Stimulated activated CD4-positive, alpha-beta T cell treated with anti-CD3 and anti-CD28 coated beads, TNF-alpha, amount 100 ng/mL, for 1 hour (primary cell): ENCODE measurements at regions not wholly inside any gene's neighbourhood (a gene's known extent, or its start where the extent isn't known, plus 50 kb on each side); places are given as distances from the start of the nearest gene placed in this dataset.
"Not testable (repeated sequence)": the region's sequence is repeated elsewhere in the genome, so short reads cannot be mapped to it uniquely, and the experiment has no call there.

Experiments used
- DNase-seq, 3 donors: peaks; one replicate each; pipeline ENCODE4 v3.0.0-alpha.2; 2020; ENCODE audit warnings: low read depth in 3 of 3, low spot score in 1 of 3

GRCh38 chr21:35478161-35479064 lies 429.3 kb upstream of the RUNX1 start:
- DNase-seq = no peak

GRCh38 chr21:35477622-35478021 lies 428.5 kb upstream of the RUNX1 start:
- DNase-seq = no peak

- no peak for DNase-seq
These were observed 427.7 kb upstream of the RUNX1 start for GRCh38 chr21:35476621-35477395.

GRCh38 chr21:35475762-35476161 lies 426.7 kb upstream of the RUNX1 start:
- no peak for DNase-seq

- no peak for DNase-seq
These were observed 425.9 kb upstream of the RUNX1 start for GRCh38 chr21:35475009-35475408.

- no peak for DNase-seq
These were observed 424.4 kb upstream of the RUNX1 start for GRCh38 chr21:35473496-35473895.

- DNase-seq = no peak
These were observed 421.4 kb upstream of the RUNX1 start for GRCh38 chr21:35470522-35470921.

- no peak for DNase-seq
These were observed 420.4 kb upstream of the RUNX1 start for GRCh38 chr21:35469498-35469897.

GRCh38 chr21:35468991-35469390 lies 419.9 kb upstream of the RUNX1 start:
- no peak for DNase-seq

GRCh38 chr21:35467566-35467965 lies 418.5 kb upstream of the RUNX1 start:
- no peak for DNase-seq

GRCh38 chr21:35466681-35467080 lies 417.6 kb upstream of the RUNX1 start:
- not testable (repeated sequence) for DNase-seq

GRCh38 chr21:35465741-35466140 lies 416.6 kb upstream of the RUNX1 start:
- no peak for DNase-seq

- no peak for DNase-seq
These were observed 412.6 kb upstream of the RUNX1 start for GRCh38 chr21:35461700-35462099.

- DNase-seq = no peak
These were observed 411.3 kb upstream of the RUNX1 start for GRCh38 chr21:35460441-35460840.

- DNase-seq = no peak
These were observed 409.3 kb upstream of the RUNX1 start for GRCh38 chr21:35458405-35458804.

- DNase-seq = no peak
These were observed 408.1 kb upstream of the RUNX1 start for GRCh38 chr21:35457097-35457804.

- DNase-seq = no peak
These were observed 402.2 kb upstream of the RUNX1 start for GRCh38 chr21:35451276-35451675.

- DNase-seq = no peak
These were observed 401.7 kb upstream of the RUNX1 start for GRCh38 chr21:35450830-35451229.

- no peak for DNase-seq
These were observed 400.7 kb upstream of the RUNX1 start for GRCh38 chr21:35449846-35450245.

- DNase-seq = no peak
These were observed 399.9 kb upstream of the RUNX1 start for GRCh38 chr21:35448876-35449599.

GRCh38 chr21:35444391-35444790 lies 395.3 kb upstream of the RUNX1 start:
- no peak for DNase-seq
